ENCODE measurements at regions not wholly inside any gene's neighbourhood (a gene's known extent, or its start where the extent isn't known, plus 50 kb on each side); places are given as distances from the start of the nearest gene placed in this dataset.
A peak's percentile ranks its signal among the peaks of the same experiment; 100 is the strongest.

DNA sequence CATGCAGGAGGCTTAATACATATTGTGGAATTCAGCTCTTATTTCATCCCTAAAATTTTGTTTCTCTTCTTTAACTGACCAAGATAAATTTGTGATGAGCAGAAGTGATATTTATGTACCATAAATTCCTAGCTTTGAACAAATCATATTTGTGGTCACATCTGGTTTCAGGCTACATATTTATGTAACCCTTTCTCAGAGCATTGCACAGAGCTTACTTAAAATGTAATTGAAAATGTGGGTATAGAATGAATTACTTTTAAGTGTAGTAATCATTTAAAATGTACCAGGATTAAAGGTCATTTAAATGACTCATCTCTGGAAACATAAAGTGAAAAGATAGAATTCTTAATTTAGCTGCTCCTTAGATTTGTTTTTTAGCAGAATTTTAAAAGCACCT, 129.9 kb upstream of the FRMD6 start:
- peaks cover 17% of the 10 kb centered on the region for H3K4me1 ChIP-seq (ENCODE audit: control insufficient read depth, extremely low read depth, insufficient read depth, low read length)
- no peak overlapping the region for H2AFZ ChIP-seq (ENCODE audit: low read depth, low read length)
- no peaks in the 10 kb centered on the region for H3K27me3 ChIP-seq (ENCODE audit: control insufficient read depth in 2 of 2, insufficient read depth in 2 of 2, low read length in 2 of 2)
- H3K4me3 ChIP-seq (replicated peaks in 1 of 3; ENCODE audit: insufficient read depth in 1 of 3, low read depth in 1 of 3, low read length in 3 of 3), result no peak overlapping the region
- H3K79me2 ChIP-seq (ENCODE audit: control insufficient read depth, insufficient read depth, low read length), result no peaks in the 10 kb centered on the region
- FAIRE-seq (no peak), DNase-seq (ENCODE audit: low read depth, low spot score) (no peak)
- BruUV-seq (replicated peaks), result no TSS peak
- H3K27ac ChIP-seq (ENCODE audit: insufficient read depth, low read depth, low read length), result no peak overlapping the region
- intact Hi-C loops (cut with micrococcal nuclease) (loop anchor here (2.0 kb wide), 1 partner anchor 13 kb away; no protein-coding TSS in a partner anchor), dilution Hi-C loops (cut with MboI; ENCODE audit: extremely low pct_ligation_motif_present, low sequenced_read_pairs) (no loop called here)
- ChIA-PET POLR2A (interaction anchor here (0.7 kb wide), 1 partner anchor 139 kb away, joined by 4 read pairs; no protein-coding TSS in a partner anchor), CTCF (interaction anchor here (0.6 to 1.6 kb wide), 8 partner anchors 9 to 223 kb away, joined by 3 to 4 read pairs (median 3); no protein-coding TSS in a partner anchor)
- no peaks in the 10 kb centered on the region for H3K9me1 ChIP-seq (replicated peaks; ENCODE audit: control insufficient read depth, extremely low read depth, insufficient read depth, low read length)
- H3K4me2 ChIP-seq (ENCODE audit: insufficient read depth, low read length), result no peak overlapping the region
- H4K20me1 ChIP-seq (replicated peaks; ENCODE audit: control insufficient read depth, extremely low read depth, insufficient read depth, low read length), result no peaks in the 10 kb centered on the region
- H3K9ac ChIP-seq (replicated peaks; ENCODE audit: extremely low read depth, insufficient read depth, low read length), result no peak overlapping the region
- no peaks in the 10 kb centered on the region for H3K9me3 ChIP-seq (replicated peaks; ENCODE audit: control insufficient read depth, insufficient read depth, low read length)
- TF ChIP-seq, protein P1, sequence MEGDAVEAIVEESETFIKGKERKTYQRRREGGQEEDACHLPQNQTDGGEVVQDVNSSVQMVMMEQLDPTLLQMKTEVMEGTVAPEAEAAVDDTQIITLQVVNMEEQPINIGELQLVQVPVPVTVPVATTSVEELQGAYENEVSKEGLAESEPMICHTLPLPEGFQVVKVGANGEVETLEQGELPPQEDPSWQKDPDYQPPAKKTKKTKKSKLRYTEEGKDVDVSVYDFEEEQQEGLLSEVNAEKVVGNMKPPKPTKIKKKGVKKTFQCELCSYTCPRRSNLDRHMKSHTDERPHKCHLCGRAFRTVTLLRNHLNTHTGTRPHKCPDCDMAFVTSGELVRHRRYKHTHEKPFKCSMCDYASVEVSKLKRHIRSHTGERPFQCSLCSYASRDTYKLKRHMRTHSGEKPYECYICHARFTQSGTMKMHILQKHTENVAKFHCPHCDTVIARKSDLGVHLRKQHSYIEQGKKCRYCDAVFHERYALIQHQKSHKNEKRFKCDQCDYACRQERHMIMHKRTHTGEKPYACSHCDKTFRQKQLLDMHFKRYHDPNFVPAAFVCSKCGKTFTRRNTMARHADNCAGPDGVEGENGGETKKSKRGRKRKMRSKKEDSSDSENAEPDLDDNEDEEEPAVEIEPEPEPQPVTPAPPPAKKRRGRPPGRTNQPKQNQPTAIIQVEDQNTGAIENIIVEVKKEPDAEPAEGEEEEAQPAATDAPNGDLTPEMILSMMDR (IDR thresholded peaks at IDR 0.05; ENCODE audit: extremely low read depth in 1 of 2, insufficient read depth in 1 of 2, low read depth in 1 of 2, low read length in 2 of 2), result no peak
- TF ChIP-seq GATA2 (IDR thresholded peaks at IDR 0.05; ENCODE audit: insufficient read depth, insufficient read length, low read depth, low read length) (no peak), FOS (IDR thresholded peaks at IDR 0.05; ENCODE audit: borderline replicate concordance, insufficient read depth, low read length) (peak; percentile 10)
- H3K36me3 ChIP-seq (ENCODE audit: control insufficient read depth in 2 of 2, extremely low read depth in 1 of 2, insufficient read depth in 2 of 2, low read length in 2 of 2), result no peaks in the 10 kb centered on the region

DNA sequence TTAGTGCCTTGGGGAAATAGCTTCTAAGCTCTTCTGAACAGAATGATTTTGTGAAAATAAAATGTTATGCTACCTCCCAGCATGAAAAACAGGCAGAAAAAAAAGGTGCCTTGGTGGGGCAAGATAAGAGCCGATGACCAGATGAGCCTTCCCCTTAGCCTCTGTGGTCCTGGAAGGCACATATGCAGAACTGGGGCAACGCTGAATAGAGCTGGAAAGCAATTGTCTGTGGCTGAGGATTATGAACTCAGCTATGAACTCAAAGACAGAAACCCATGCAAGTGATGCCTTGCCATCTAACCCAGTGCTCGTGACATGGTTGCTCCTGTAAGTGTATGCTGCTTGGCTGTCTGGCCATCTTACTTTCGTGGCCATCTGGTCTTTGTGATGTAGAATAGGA, 128.5 kb upstream of the FRMD6 start:
- FAIRE-seq (peak; percentile 4), DNase-seq (ENCODE audit: low read depth, low spot score) (no peak)
- no peaks in the 10 kb centered on the region for H3K79me2 ChIP-seq (ENCODE audit: control insufficient read depth, insufficient read depth, low read length)
- H3K27me3 ChIP-seq (ENCODE audit: control insufficient read depth in 2 of 2, insufficient read depth in 2 of 2, low read length in 2 of 2), result no peaks in the 10 kb centered on the region
- H3K9me1 ChIP-seq (replicated peaks; ENCODE audit: control insufficient read depth, extremely low read depth, insufficient read depth, low read length), result no peaks in the 10 kb centered on the region
- no peaks in the 10 kb centered on the region for H3K36me3 ChIP-seq (ENCODE audit: control insufficient read depth in 2 of 2, extremely low read depth in 1 of 2, insufficient read depth in 2 of 2, low read length in 2 of 2)
- TF ChIP-seq JUN (IDR thresholded peaks at IDR 0.05; ENCODE audit: borderline replicate concordance, insufficient read depth, insufficient read length, low read depth), result no peak
- H3K4me3 ChIP-seq (replicated peaks in 1 of 3; ENCODE audit: insufficient read depth in 1 of 3, low read depth in 1 of 3, low read length in 3 of 3), result no peak overlapping the region
- H3K9ac ChIP-seq (replicated peaks; ENCODE audit: extremely low read depth, insufficient read depth, low read length), result no peak overlapping the region
- H4K20me1 ChIP-seq (replicated peaks; ENCODE audit: control insufficient read depth, extremely low read depth, insufficient read depth, low read length), result no peaks in the 10 kb centered on the region
- no TSS peak for BruUV-seq (replicated peaks)
- H3K27ac ChIP-seq (ENCODE audit: insufficient read depth, low read depth, low read length), result no peak overlapping the region
- dilution Hi-C loops (cut with MboI; ENCODE audit: extremely low pct_ligation_motif_present, low sequenced_read_pairs), result no loop called here
- intact Hi-C loops (cut with micrococcal nuclease), result no loop called here
- peaks cover 17% of the 10 kb centered on the region for H3K4me1 ChIP-seq (ENCODE audit: control insufficient read depth, extremely low read depth, insufficient read depth, low read length)
- no peaks in the 10 kb centered on the region for H3K9me3 ChIP-seq (replicated peaks; ENCODE audit: control insufficient read depth, insufficient read depth, low read length)
- H3K4me2 ChIP-seq (ENCODE audit: insufficient read depth, low read length), result no peak overlapping the region
- H2AFZ ChIP-seq (ENCODE audit: low read depth, low read length), result no peak overlapping the region
- POLR2A ChIA-PET, result no interaction called here
- CTCF ChIA-PET, result interaction anchor here (0.9 kb wide), 1 partner anchor 10 kb away, joined by 3 read pairs; no protein-coding TSS in a partner anchor

Measured in endothelial cell of umbilical vein (primary cell).